ENCODE measurements at regions not wholly inside any gene's neighbourhood (a gene's known extent, or its start where the extent isn't known, plus 50 kb on each side); places are given as distances from the start of the nearest gene placed in this dataset.

DNA sequence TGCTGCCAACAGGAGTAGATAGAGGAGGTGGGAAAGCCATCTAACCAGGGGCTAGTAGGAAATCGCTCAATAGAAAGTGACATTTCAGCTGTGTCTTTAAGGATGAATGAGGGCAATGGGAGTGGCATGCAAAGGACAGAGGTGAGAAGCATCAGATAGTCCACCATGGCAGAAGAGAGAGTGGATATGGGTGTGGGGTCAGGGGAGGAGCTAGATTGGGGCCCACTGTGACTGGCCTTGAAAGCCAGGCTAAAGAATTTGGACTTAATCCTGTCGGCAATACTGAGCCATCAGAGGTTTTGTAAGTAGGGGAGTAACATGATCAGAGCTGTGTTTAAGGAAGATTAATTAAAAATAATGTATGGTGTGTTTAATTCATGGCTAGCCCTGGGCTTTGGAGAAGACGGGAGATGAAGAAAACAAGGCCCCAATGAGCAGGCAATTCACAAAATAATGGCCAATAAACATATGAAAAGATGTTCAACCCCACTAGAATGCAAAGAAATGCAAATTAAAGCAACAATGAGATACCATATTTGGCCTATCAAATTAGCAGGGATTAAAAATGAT, 98.1 kb upstream of the PJA1 start:
- no peak for DNase-seq

DNA sequence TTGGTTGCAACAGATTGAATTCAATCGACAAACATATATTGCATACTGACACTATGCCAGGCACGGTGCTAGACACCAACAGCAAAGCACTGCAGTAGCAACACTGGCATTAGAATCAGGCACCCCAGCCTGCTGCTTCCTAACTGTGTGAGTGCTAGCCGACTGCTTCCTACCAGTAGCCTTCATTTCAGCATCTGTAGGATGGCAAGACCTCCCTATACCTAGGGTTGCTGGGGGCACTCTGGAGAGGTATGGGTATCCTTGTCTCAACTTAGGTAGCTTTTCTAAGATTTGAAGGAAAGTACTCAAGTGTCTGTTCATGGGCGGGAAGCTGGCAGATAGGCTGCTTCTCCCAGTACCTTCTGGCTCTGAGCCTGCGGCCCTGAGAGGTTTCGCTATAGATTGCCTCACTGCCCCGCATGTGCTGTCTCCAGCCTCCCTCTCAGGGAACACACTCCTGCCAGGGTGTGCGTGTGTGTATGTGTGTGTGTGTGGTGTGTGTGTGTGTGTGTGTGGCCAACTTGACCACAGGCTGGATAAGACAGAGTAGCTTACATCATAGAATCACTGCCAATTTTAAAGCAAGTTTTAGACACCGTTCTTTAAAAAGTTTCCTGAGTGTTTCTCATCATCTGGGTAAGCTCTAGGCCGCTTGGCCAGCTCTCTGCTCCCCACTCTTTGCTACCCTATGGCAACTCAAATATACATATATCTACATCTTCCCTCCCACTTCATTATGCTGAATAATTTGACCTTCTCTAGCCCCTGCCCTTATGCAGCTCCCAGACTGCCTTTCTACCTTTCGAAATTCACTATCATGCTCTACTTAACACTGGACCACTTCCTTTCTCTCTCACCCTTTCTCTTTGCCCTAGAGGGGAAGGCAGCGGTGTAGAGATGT, 97.0 kb upstream of the PJA1 start:
- DNase-seq, result no peak

DNA sequence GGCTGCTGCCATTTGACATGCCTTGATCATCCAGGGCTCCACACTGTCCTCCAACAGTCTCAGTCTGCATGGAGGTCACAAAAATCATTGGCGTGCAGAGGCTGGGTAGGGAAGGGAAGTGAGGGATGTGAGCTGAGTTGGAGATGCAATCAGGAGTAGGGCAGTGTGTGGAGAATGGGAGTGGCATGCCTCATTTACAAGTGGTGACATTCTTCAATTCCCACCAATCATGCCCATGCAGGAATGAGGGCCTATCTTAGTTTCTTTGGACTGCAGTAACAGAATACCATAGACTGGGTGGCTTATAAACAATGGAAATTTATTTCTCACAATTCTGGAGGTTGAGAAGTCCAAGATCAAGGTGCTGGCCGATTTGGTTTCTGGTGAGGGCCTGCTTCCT, 94.9 kb upstream of the PJA1 start:
- DNase-seq, result no peak

DNA sequence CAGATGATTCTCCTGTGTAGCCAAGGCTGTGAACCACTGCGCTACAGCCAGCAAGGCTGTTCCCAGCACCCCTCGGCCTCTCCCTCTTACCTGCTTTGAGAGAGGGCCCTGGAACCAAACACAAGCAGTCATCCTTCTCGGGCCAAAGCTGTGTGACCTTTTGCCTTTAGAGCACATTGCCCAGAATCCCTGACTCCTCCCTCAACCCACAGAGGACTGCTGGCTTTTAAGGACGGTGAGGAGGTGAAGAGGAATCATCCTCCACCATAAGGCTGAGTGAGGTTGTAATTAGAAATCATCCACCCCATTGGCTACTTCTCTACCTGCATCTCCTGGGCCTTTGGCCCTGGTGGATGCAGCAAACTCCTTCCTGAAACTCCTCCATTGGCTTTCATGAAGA, 93.6 kb upstream of the PJA1 start:
- no peak for DNase-seq

DNA sequence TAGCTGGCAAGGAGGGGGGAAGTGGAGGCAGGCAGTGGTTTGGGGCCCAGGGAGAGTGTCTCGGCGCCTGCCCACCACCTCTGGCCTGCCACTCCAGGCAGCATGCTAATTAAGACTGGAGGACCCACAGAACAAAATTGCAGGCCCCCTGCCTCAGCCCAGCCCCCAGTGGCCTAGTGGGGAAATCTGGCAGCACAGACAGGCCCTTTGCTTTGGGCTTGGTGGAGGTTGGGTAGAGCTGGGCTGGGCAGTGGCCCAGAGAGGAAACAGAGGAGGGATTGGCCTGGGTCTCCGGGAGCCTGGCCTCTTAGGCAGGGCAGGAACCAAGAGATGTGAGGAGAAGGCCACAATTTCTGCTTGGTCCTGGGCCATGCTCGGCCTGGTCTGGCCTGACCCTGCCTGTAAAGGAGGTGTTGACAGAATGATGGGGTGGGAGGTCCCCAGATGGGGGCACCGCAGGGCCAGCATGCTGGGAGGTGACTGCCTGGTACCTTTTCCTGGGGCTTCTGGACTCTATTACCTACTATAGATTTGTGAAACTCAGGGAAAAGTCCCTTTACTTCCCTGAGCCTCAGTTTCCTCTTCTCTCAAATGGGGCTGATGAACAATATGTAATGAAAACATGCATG, 92.4 kb upstream of the PJA1 start:
- no peak for DNase-seq

DNA sequence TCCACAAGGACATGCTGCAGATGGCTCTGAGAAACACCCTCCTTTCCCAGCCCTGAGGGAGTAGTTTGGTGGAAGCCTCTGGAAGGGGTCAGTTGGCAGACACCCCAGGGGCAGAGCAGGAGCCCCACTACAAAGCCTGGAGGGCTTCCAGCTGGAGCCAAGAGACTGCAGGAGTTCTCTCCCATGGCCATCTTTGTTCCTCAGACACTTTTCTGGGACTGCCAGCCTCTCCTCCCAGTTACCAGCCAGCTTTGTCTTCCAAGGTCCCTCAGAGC, 91.0 kb upstream of the PJA1 start:
- DNase-seq, result no peak

DNA sequence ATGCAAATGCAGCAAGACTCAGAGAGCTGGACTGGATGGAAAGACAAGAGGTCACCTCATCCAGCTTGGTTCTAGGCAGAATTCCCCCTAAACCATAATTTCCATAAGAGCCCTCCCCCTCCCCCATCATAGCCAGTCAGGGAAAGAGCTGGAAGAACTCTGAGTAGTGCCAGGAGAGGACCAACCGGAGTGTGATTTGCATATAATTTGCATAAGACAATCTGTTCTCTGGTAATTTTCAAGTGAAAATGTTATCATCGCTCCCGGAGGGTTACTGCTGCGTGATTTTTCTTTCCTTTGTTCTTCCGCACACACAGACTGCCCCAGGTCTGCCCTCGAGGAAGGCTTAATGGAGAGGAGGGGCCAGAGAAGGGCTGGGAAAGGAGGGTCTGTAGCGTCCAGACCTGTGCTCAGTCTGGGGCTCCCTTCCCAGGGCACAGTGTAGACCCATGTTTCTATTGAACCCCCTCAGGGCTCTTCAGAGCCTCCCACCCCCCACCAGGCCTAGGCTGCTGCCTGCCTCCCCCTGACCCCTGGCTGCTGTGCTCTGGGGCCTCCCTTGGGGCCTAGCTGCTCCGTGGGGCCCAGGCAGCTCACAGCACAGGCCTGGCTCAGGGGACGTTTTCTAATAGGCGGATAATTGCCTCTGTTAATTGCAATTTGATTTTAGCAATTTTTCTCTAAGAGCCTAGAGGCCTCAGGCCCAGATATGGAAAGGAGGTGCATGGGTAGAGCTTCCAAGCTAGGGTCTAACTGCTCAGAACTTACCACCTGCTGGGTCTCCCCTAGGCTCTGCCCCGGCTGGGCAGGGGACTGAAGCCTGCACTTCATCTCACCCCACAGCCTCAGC, 90.4 kb upstream of the PJA1 start:
- DNase-seq, result no peak

DNA sequence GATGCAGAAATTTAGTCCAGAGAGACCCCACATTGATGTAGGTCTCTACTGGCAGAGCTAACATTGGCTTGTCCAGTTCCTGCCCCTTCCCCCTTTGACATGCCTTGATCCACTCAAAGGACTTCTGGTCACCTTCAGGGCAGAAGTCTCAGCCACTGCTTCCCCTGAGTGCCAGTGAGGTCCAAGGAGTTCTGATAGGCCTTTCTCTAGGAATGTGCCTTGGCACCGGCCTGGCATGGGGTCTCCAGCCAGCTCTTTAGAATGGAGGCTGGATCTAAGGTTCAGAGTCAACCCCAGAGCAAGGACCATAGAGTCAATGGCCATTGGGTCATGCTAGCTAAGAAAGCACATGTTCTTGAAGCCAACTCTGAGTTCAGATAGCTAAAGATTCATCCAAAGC, 88.6 kb upstream of the PJA1 start:
- no peak for DNase-seq

DNA sequence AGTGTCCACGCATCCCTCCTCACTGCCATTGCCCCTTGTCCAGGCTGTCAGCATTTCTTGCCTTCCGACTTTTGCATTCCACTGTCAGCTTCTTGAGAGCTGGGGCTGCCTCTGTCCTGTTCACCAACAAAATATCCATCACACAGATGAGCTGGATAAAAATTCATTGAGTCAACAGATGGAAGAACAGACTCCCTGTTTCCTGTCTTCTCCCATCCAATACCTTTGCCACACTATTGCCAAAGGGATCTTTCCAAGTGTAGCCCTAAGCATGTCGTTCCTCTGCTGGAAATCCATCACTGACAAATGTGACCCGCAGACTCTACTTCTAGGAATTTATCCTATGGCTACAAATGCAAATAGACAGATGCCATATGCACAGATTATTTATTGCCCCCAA, 78.0 kb upstream of the PJA1 start:
- DNase-seq, result no peak

DNA sequence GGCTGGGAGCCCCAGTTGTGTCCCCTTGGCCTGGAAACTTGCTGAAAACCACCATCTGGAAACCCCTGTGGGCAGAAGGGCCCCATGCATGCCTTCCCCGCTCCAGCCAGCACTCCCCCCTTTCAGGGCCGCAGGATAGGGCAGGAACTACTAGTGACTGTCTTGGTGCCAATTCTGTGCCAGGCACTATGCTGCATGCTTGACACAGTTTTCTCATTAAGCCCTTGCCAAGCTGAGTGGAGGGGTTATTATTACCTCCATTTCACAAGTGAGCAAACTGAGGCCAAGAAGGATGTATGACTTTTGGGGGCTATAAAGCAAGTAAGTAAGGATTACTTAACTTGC, 73.6 kb upstream of the PJA1 start:
- peak; percentile 2 to 6 for DNase-seq

DNA sequence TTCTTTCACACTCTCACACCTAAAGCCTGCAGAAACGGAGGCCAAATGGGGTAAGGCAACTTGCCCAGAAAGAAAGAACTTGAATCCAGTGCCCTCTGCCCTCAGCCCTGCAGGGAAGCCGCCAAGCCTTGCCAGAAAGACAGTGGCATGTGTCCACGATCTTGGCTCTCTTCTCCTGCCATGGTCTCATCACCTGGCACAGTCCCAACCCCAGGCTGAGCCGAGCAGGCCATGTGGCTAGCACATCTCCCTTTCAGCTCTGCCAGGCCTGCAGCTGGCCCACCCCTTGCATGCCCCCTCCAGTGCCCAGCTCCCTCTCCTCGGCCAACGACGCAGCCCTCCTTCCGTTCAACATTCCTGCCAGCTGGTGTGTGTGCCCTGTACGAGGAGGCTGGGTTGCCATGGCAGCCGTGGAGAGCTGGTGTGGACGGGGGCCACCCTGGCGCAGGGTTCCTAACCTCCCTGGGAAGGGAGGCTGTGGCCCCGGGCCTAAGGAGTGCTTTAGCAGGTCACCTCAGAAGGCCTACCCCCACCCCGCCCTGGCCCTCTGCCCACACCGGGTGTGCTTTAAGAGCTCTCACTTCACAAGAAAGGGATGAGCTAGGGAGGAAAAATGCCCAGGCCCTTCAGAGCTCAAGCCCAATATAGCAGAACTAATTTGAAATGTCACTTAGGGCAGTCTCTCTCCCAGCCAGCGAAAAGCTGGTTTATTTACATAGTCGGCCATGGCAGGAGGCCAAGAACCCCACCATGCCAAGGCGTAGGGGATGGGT, 73.0 kb upstream of the PJA1 start:
- peak; percentile 16 to 51 for DNase-seq

DNA sequence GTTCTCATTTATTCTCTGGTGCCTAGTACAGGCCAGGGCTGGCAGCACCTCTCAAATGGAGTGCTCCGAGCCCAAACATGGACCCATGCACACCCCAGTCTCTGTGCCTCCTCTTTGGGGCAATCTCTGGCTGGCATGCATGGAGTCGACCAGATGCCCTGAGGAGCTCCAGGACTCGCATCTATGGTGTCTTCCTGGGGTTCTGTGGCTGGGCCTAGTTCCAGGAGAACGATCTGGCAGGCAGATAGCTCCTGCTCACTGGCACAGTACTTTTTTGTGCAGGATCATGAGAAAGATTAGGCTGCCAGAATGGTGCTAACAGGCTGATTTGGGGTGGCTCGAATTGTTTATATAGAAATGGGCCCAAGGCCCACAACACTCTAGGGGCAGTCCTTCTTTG, 72.0 kb upstream of the PJA1 start:
- no peak for DNase-seq

DNA sequence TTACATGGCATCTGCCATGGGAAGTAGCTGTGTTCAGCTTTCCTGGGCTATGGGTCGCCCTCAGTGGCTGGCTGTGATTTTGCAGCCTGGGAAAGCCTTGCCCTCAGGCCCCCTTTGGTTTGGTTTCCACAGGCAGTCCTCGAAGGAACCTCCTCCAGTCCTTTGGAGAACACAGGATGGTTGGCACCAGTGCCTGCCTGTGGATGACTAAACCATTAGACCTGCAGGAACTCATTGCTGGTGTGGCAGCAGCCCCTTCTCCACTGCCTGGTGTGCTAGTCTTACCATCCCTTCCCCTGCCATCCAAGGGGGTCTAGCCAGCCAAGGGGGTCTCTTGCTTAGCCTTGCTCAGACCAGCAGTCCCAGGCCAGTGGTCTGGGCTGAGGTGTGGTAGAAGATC, 71.4 kb upstream of the PJA1 start:
- DNase-seq, result no peak

DNA sequence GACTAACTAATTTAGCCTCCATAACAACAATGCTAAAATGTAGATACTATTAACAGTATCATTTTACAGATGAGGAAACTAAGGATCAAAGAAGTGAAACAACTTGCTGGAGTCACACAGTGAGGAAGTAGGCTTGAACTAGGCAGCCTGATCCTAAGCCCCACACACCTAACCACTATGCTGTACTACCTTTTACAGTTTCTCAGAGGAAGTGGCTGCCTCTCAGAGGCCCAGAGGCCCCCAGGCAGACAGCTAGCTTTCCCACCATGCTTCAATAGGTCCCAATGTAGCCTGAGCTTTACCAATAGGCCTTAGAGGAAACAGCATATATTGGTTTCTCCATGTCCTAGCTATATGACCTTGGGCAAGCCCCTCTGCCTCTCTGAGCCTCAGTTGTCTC, 69.4 kb upstream of the PJA1 start:
- no peak for DNase-seq

DNA sequence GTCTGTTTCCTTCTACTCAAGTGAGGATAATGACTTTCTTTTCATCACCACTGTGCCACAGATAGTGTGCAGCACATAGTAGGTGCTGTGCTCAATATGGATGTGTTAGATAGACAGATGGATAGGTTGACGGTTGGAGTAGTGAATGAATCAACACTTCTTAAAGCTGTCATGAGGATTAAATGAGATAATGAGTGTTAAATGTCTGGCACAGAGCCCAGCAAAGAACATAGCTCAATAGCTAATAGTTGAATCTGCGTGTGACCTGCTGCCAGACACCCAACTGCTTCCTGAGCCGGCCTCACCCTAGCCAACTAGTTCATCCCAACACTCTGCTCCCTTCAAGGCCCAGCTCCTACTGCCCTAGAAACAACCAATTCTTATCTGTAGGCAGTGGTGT, 67.7 kb upstream of the PJA1 start:
- no peak for DNase-seq

DNA sequence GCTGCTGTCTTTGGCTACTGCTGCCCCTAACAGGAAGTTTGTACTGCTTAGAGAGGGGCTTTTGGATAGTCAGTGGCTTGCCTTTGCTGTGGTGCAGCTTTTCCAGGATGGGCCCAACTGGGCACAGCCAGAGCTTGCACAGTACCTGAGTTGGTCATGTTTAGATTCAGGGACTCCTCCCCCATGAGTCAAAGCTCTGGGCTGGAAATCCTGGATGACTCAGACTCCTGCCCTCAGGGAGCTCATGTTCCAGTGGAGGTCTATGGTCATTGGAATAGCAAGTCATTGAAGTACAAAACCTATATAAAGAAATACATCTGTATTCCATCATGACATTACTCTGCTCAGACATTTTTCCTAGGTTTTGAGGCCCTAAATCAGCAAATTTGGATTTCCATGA, 66.7 kb upstream of the PJA1 start:
- no peak for DNase-seq

DNA sequence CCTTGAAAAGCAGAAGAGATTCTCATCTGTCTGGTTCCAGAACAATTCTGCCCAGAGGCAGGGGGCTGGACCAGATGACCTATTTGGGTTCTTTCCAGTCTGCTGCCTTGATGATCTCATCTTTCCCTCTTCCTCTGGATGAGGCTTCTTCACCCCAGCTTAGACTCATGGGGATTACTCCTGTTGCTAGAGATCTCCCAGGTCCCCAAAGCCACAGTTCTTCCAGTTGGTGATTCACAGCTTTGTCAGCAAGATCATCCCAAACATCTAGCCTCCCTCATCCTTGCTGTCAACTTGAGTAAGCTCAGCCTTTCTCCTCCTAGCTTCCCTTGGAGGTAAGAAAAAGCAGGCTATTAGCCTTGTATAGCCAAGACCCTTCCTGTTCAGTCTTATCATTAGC, 64.2 kb upstream of the PJA1 start:
- DNase-seq, result no peak

DNA sequence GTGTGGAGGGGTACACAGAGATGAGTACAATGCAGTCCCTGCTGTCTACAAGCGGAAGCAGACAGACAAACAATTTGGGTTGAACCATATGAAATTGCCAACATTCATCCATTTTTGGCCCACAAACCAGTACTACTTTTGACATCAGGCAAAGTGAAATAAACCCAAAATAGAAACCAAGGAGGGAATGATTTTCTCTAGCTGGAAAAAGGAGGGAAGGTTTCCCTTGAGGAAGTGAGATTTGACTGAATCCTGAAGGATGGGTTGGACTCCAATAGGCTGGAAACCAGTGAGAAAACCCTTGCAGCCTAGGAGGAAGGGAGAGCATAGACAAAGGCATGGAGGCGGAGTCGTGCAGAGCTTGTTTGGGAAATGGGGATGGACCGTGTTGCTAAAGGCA, 63.5 kb upstream of the PJA1 start:
- DNase-seq, result no peak

DNA sequence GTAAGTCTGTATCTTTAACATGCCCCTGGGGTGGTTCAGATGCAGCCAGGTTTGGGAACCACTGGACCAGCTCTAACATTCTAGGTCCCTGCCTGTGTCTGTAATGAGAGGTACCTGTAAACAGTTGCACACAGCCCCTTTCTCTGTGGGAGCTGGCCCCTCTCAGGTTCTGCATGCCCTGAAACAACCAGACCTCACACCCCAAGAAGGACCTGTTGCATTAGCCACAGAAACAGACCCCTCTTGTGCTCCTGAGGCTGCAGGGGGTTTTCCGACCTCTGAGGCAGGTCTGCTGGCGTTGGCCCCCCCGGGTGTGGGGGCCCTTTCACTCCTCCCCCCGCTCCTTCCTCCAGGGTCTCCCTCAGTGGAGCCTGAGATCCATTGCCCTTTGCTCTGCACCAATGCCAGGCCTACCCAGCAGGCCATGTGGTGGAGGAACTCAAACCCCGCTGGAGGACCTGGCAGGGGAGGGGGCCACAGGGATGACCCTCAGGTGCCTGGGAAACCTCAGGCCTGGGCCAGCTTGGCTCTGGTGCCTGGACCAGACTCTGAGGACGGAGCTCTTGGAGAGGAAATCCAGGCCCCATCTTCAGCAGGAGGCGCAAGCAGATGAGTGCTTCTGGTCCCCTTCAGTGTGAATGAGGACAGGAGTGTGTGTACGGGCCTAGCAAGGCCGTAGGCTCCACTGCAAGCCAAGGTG, 61.4 kb upstream of the PJA1 start:
- no peak for DNase-seq

DNA sequence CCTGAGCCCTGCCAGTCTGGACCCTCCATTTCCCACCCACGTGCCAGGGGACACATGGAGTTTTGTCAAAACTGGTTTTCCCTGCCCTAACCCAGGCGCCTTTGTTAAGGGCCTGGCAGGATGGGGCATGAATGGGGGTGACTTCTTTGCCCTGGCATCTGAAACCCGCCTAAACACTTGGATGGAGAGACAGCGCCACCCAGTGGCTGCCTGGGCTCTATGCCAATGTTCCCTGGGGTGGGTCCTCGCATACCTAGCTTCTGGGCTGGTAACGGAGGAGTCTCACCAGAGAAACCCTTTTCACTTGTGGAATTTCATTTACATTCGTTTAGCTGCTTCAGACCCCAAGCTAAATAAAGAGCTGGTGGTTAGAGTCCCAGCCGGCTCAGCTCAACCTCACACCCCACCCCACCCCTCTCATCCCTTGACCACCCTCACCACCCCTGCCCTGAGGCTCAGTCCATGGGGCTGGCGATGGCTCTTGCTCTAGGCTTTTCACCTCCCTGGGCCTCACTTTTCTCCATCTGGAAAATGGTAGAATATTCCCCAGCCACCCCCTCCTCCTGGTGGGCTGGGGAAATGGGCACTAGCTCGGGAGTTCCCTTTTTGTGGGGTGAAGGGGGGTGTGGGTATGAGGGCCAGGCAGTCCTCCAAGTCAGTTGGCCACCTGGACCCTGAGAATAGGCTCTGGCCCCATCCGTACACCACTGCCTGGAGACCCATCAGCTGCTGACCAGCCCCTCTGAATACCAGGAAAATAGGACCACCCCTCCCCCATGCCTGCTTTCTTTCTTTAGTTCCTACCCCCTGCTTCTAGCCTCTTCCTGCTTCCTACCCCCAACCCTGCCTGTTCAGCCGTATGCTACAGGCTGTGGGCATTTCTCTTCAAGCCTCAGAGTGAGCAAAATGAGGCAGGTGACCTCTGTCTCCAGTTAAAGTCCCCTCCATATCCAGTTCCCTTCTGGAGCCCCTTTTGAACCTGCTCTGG, 57.1 kb upstream of the PJA1 start:
- DNase-seq, result no peak

All from cerebellar nuclear complex (tissue), 1 donor.